Sigmoid colon (tissue), 4 donors: ENCODE measurements at regions not wholly inside any gene's neighbourhood (a gene's known extent, or its start where the extent isn't known, plus 50 kb on each side); places are given as distances from the start of the nearest gene placed in this dataset.

Source experiments
- CTCF ChIP-seq, 4 experiments: fragments of 450-650 bp in 3 of 4; fragments of 200-600 bp in 1 of 4; IDR thresholded peaks; one replicate each; pipeline ENCODE4 v1.5.1; 2016 to 2019; ENCODE audit warnings: antibody characterized with exemption in 4 of 4, mild to moderate bottlenecking in 3 of 4, moderate library complexity in 2 of 4
- POLR2A ChIP-seq, 2 donors: fragments of 450-650 bp; IDR thresholded peaks; one replicate each; pipeline ENCODE4 v1.6.1; 2016; ENCODE audit warnings: antibody characterized with exemption in 2 of 2, mild to moderate bottlenecking in 2 of 2, moderate library complexity in 2 of 2
- POLR2AphosphoS5 ChIP-seq, 4 donors: sonication (generic); formaldehyde crosslinking; IDR thresholded peaks; one replicate each; pipeline ENCODE4 v1.6.1; 2017; ENCODE audit warnings: antibody characterized with exemption in 4 of 4

GRCh38 chrX:13933352-13933751, 96.3 kb downstream of the GEMIN8 start:
- TF ChIP-seq CTCF (IDR thresholded peaks at IDR 0.05) (no peak), POLR2AphosphoS5 (IDR thresholded peaks at IDR 0.05) (no peak), POLR2A (IDR thresholded peaks at IDR 0.05) (no peak)
